ENCODE measurements at regions not wholly inside any gene's neighbourhood (a gene's known extent, or its start where the extent isn't known, plus 50 kb on each side); places are given as distances from the start of the nearest gene placed in this dataset.

GRCh38 chr10:133003188-133003587, 60.8 kb upstream of the CFAP46 start:
- no peak for TF ChIP-seq POLR2A (IDR thresholded peaks at IDR 0.05; ENCODE audit: low read depth, low read length)
- no peak for TF ChIP-seq MYC (IDR thresholded peaks at IDR 0.05; ENCODE audit: low read depth, low read length)
- no peak for TF ChIP-seq CTCF (IDR thresholded peaks at IDR 0.05; ENCODE audit: extremely low read depth in 1 of 2, insufficient read depth in 1 of 2, low read depth in 1 of 2, low read length in 2 of 2)
- TF ChIP-seq MAX (IDR thresholded peaks at IDR 0.05; ENCODE audit: insufficient read depth, insufficient read length), result no peak
- TF ChIP-seq POLR2AphosphoS5 (IDR thresholded peaks at IDR 0.05; ENCODE audit: insufficient read depth, low read depth, low read length), result no peak
- TF ChIP-seq EZH2 (IDR thresholded peaks at IDR 0.05; ENCODE audit: borderline replicate concordance, low read depth, low read length, severe bottlenecking), result no peak
- TF ChIP-seq FOS (IDR thresholded peaks at IDR 0.05; ENCODE audit: borderline replicate concordance, insufficient read depth, low read length), result no peak
- no peak for TF ChIP-seq JUN (IDR thresholded peaks at IDR 0.05; ENCODE audit: borderline replicate concordance, insufficient read depth, insufficient read length, low read depth)
- TF ChIP-seq GATA2 (IDR thresholded peaks at IDR 0.05; ENCODE audit: insufficient read depth, insufficient read length, low read depth, low read length), result no peak

All from endothelial cell of umbilical vein (primary cell).